ENCODE measurements at regions not wholly inside any gene's neighbourhood (a gene's known extent, or its start where the extent isn't known, plus 50 kb on each side); places are given as distances from the start of the nearest gene placed in this dataset.

DNA sequence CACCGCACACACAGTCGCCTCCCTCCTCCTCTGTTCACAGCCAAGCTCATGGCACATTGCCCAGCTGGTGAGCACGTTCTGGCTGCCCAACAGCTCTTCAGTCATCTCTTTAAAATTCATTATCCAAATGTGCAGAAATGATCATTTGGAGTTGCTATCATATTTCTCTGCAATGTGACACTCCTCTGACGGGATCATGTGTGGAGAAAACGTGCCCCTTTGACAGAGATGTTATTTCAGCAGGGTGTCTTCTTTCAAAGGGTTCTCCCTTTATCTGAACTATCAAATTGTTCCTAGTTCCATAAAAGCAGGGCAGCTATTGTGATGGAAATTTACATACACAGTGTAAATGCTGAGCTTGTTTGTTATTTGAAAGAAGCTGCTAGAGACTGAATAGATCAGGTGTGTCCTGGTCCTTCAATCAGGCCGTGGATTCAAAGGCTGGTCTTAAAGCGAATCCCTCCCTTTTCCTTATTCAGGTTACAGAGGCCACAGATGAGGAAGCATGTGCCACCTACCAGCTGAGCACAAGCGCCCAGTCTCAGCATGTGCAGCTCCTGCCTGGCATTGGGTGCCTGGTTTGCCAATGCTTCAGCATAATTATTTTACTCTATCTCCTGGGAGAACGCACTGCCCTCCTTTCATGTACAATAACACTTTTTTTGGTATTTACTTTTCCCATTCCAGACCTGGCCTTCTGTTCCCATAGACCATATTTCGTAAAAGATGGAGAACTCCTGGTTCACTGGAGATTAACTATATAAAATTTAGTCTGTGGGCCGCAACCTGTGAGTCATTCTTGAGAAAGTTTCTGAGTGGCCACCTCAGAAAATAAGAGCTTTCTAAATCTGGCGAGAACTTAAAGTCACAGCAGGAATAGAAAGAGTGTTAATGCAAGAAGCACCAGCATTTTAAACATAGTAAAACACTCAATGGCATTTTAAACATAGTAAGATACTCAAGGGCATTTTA is 433.7 kb downstream of the ENC1 start:
- Histone ChIP-seq H3K27ac (ENCODE audit: low read depth, low read length) (peak overlapping the region; percentile 77), H3K9me3 (ENCODE audit: low read depth, low read length) (no peaks in the 10 kb centered on the region), H3K4me1 (ENCODE audit: insufficient read depth, low read length) (peaks cover 24% of the 10 kb centered on the region), H3K79me2 (ENCODE audit: insufficient read depth, low read length) (no peaks in the 10 kb centered on the region), H3K36me3 (ENCODE audit: insufficient read depth, low read length) (no peaks in the 10 kb centered on the region), H4K20me1 (ENCODE audit: insufficient read depth, low read length) (no peaks in the 10 kb centered on the region), H3K4me3 (ENCODE audit: insufficient read depth, low read length) (no peak overlapping the region), H2AFZ (ENCODE audit: low read length) (peak overlapping the region; percentile 28), H3K27me3 (ENCODE audit: insufficient read depth, low read length) (no peaks in the 10 kb centered on the region), H3K4me2 (ENCODE audit: insufficient read depth, low read length) (peak overlapping the region; percentile 70)
- DNase-seq (ENCODE audit: insufficient read length, low spot score, missing footprints), result peak; percentile 64
- TF ChIP-seq, protein P1, sequence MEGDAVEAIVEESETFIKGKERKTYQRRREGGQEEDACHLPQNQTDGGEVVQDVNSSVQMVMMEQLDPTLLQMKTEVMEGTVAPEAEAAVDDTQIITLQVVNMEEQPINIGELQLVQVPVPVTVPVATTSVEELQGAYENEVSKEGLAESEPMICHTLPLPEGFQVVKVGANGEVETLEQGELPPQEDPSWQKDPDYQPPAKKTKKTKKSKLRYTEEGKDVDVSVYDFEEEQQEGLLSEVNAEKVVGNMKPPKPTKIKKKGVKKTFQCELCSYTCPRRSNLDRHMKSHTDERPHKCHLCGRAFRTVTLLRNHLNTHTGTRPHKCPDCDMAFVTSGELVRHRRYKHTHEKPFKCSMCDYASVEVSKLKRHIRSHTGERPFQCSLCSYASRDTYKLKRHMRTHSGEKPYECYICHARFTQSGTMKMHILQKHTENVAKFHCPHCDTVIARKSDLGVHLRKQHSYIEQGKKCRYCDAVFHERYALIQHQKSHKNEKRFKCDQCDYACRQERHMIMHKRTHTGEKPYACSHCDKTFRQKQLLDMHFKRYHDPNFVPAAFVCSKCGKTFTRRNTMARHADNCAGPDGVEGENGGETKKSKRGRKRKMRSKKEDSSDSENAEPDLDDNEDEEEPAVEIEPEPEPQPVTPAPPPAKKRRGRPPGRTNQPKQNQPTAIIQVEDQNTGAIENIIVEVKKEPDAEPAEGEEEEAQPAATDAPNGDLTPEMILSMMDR (IDR thresholded peaks at IDR 0.05; ENCODE audit: extremely low read depth, low read depth, low read length), result no peak

DNA sequence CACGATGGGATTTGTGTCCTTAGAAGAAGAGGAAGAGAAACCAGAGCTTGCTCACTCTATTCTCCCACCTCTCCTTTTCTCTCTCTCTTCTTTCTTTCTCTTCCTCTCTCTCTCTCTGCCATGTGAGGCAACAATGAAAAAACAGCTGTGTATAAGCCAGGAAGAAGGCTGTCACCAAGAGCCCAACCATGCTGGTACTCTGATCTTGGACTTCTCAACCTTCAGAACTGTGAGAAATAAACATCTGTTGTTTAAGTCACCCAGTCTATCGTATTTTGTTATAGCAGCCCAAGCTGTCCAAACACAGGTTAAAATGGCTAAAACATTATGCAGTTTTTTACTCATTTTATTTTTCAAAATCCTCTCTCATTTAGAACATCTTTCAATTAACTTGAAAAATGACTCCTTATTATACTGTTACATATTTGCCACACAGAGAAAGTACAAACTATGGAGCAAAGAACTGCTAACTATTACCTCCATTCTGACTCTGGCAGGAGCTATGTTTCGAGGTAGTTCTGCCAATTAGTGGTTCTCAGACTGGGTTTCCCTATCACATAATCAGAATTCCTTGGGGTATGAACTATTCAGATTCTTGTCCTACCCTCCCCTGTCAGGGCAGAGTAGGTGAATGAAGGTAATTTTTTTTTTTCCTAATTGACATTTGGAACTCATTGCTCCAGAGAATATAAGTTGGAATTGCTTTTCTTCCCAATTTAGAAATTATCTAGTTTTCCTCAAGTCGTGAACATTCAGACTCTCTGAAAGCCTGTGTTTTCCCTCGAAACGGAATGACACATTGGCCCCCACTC is 434.6 kb downstream of the ENC1 start:
- Histone ChIP-seq H2AFZ (ENCODE audit: low read length) (peak overlapping the region; percentile 22), H3K27ac (ENCODE audit: low read depth, low read length) (peak overlapping the region; percentile 77), H3K27me3 (ENCODE audit: insufficient read depth, low read length) (no peaks in the 10 kb centered on the region), H3K4me3 (ENCODE audit: insufficient read depth, low read length) (peak overlapping the region; percentile 24), H3K9me3 (ENCODE audit: low read depth, low read length) (no peaks in the 10 kb centered on the region), H3K4me1 (ENCODE audit: insufficient read depth, low read length) (peaks cover 32% of the 10 kb centered on the region), H3K36me3 (ENCODE audit: insufficient read depth, low read length) (no peaks in the 10 kb centered on the region), H3K4me2 (ENCODE audit: insufficient read depth, low read length) (peak overlapping the region; percentile 70), H4K20me1 (ENCODE audit: insufficient read depth, low read length) (no peaks in the 10 kb centered on the region), H3K79me2 (ENCODE audit: insufficient read depth, low read length) (no peaks in the 10 kb centered on the region)
- TF ChIP-seq, protein P1 (IDR thresholded peaks at IDR 0.05; ENCODE audit: extremely low read depth, low read depth, low read length), result no peak
- DNase-seq (ENCODE audit: insufficient read length, low spot score, missing footprints), result peak; percentile 75

DNA sequence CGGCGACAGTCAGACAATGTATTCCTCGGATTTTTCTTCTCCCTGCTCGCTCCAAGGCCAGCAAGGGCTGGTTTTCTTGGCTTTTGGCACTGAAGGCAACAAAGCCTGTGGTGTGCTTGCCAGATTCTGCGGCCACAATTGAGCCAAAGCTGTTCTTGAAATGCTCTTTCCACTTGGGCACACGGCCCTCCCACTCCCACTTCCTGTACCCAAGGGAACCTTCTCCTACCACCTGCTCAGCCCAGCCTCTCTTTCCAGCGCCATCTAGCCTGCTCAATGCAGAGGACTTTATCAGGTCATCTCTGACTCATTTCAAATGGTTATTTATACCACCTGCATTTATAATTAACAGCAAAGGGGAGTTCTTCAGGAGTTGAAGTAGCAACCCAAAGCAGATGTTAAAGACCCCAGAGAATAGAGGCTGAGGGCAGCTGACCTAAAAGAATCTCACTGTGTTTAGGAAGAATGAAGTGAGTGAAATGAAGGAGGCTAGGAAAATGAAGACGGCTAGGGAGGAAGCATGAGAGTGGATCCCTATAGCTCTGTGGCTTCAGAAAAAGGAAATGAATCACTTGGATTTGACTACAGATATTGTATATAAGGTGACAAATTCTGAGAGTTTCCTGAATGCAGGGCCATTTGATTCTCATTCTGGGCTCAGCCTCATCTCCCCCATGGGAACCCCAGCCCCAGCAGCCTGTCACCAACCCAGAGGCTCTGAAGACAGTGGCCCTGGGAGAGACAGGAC is 439.0 kb downstream of the ENC1 start:
- DNase-seq (ENCODE audit: insufficient read length, low spot score, missing footprints), result peak; percentile 49
- peak overlapping the region; percentile 18 for H3K4me2 ChIP-seq (ENCODE audit: insufficient read depth, low read length)
- peaks cover 34% of the 10 kb centered on the region for H3K4me1 ChIP-seq (ENCODE audit: insufficient read depth, low read length)
- TF ChIP-seq, protein P1 (IDR thresholded peaks at IDR 0.05; ENCODE audit: extremely low read depth, low read depth, low read length), result no peak
- H4K20me1 ChIP-seq (ENCODE audit: insufficient read depth, low read length), result no peaks in the 10 kb centered on the region
- no peak overlapping the region for H3K4me3 ChIP-seq (ENCODE audit: insufficient read depth, low read length)
- no peak overlapping the region for H2AFZ ChIP-seq (ENCODE audit: low read length)
- no peak overlapping the region for H3K27ac ChIP-seq (ENCODE audit: low read depth, low read length)
- no peaks in the 10 kb centered on the region for H3K9me3 ChIP-seq (ENCODE audit: low read depth, low read length)
- no peaks in the 10 kb centered on the region for H3K36me3 ChIP-seq (ENCODE audit: insufficient read depth, low read length)
- H3K27me3 ChIP-seq (ENCODE audit: insufficient read depth, low read length), result no peaks in the 10 kb centered on the region
- H3K79me2 ChIP-seq (ENCODE audit: insufficient read depth, low read length), result no peaks in the 10 kb centered on the region
